ENCODE measurements at regions not wholly inside any gene's neighbourhood (a gene's known extent, or its start where the extent isn't known, plus 50 kb on each side); places are given as distances from the start of the nearest gene placed in this dataset.

DNA sequence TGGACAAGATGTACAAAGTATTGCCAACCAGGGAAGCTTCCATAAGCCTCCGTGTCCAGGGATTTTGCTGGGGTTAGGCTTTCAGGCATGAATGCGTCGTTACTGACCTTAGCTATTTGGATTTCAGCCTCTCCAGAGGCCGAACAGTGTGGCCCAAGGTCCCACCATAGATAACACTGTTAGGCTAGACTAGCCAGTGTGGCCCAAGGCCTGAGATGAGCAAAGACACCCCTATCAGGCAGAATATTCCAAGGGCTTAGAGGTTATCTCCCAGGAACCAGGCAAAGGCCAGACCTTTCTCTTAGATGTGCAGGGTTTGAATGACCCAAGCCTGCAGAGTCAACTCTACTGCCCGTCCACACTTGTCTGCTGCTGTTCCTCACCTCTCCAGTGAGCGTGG, 131.7 kb upstream of the NDUFV2 start:
- no peak for TF ChIP-seq GATA2 (IDR thresholded peaks at IDR 0.05; ENCODE audit: low read depth, low read length)
- no peak for TF ChIP-seq GATA3 (IDR thresholded peaks at IDR 0.05; ENCODE audit: low read depth, low read length)
